ENCODE measurements at regions not wholly inside any gene's neighbourhood (a gene's known extent, or its start where the extent isn't known, plus 50 kb on each side); places are given as distances from the start of the nearest gene placed in this dataset.

DNA sequence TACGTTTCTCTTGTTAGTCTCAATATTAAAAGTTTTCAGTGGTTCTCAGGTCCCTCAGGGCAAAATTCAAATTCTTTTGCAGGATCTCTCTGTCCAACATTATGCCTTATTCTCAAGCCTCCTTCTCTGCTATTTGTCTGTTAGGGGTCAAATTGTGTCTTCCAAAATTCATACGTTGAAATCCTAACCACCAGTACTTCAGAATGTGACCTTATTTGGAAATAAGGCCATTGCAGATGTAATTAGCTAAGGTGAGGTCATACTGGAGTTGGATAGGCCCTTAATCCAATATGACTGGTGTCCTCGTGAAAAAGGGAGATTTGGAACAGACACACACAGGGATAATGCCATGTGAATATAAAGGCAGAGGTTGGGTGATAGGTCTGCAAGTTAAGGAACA lies 64.1 kb upstream of the ADGRF1 start:
- in situ Hi-C loops (cut with MboI; ENCODE audit: low sequenced_read_pairs in 4 of 4) = loop anchor here in 1 of 4 donors (10.0 kb wide), 1 partner anchor 199 kb away; the partner anchor contains the start of gene TNFRSF21

DNA sequence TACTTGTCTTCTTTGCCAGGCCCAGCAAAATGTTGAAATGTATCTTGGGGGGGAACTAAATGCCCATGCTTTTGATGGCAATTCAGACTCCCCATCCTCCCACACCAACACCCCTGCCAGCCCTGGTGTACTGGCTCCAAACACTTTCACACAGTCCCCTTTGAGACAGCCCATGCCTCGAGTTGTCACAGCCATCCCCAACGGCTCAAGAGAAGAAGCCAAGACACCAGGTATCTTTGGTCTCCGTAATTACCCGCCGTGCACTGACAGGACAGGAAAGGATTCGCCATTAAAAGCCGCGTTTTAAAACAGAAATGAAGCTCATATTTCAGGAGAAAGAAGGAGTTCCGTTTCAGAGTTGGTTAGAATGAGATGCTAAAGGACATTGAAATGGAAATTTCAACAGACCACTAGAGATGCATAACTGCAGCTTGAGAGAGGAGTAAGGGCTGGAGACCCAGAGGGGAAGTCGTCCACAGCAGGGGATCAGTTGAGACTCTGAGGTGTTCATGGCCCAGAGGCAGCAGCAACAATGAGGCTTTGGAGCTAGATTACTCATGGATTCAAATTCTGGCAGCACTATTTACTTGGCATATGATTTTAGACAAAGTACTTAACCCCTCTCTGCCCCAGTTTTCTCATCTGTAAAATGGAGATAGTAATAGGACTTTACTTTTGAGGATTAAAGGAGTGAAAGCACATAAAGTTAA lies 63.5 kb upstream of the ADGRF1 start:
- no peak overlapping the region for H3K27ac ChIP-seq
- in situ Hi-C loops (cut with MboI; ENCODE audit: low sequenced_read_pairs in 4 of 4) = loop anchor here in 1 of 4 donors (10.0 kb wide), 1 partner anchor 199 kb away; the partner anchor contains the start of gene TNFRSF21
- intact Hi-C loops (cut with DNase I; ENCODE audit: low total_unique reads) = no loop called here
- H3K9me3 ChIP-seq = no peaks in the 10 kb centered on the region
- DNase-seq (no peak), ATAC-seq (no peak)
- TF ChIP-seq, protein P1, sequence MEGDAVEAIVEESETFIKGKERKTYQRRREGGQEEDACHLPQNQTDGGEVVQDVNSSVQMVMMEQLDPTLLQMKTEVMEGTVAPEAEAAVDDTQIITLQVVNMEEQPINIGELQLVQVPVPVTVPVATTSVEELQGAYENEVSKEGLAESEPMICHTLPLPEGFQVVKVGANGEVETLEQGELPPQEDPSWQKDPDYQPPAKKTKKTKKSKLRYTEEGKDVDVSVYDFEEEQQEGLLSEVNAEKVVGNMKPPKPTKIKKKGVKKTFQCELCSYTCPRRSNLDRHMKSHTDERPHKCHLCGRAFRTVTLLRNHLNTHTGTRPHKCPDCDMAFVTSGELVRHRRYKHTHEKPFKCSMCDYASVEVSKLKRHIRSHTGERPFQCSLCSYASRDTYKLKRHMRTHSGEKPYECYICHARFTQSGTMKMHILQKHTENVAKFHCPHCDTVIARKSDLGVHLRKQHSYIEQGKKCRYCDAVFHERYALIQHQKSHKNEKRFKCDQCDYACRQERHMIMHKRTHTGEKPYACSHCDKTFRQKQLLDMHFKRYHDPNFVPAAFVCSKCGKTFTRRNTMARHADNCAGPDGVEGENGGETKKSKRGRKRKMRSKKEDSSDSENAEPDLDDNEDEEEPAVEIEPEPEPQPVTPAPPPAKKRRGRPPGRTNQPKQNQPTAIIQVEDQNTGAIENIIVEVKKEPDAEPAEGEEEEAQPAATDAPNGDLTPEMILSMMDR (IDR thresholded peaks at IDR 0.05 in 4 of 5, conservative IDR thresholded peaks at IDR 0.05 in 1 of 5) = no peak
- no peak for TF ChIP-seq POLR2A (IDR thresholded peaks at IDR 0.05)
- no peak overlapping the region for H3K4me3 ChIP-seq
- H3K27me3 ChIP-seq = no peaks in the 10 kb centered on the region
- no peaks in the 10 kb centered on the region for H3K36me3 ChIP-seq
- no peaks in the 10 kb centered on the region for H3K4me1 ChIP-seq

More for the DNA sequence above, 64.1 kb upstream of the ADGRF1 start:
- H3K9me3 ChIP-seq = no peaks in the 10 kb centered on the region
- no peaks in the 10 kb centered on the region for H3K4me1 ChIP-seq
- no peaks in the 10 kb centered on the region for H3K36me3 ChIP-seq
- intact Hi-C loops (cut with DNase I; ENCODE audit: low total_unique reads) = no loop called here
- DNase-seq (no peak), ATAC-seq (no peak)
- H3K4me3 ChIP-seq = no peak overlapping the region
- H3K27ac ChIP-seq = no peak overlapping the region
- no peaks in the 10 kb centered on the region for H3K27me3 ChIP-seq
- TF ChIP-seq, protein P1 (IDR thresholded peaks at IDR 0.05 in 4 of 5, conservative IDR thresholded peaks at IDR 0.05 in 1 of 5) = no peak
- TF ChIP-seq POLR2A (IDR thresholded peaks at IDR 0.05) = no peak

DNA sequence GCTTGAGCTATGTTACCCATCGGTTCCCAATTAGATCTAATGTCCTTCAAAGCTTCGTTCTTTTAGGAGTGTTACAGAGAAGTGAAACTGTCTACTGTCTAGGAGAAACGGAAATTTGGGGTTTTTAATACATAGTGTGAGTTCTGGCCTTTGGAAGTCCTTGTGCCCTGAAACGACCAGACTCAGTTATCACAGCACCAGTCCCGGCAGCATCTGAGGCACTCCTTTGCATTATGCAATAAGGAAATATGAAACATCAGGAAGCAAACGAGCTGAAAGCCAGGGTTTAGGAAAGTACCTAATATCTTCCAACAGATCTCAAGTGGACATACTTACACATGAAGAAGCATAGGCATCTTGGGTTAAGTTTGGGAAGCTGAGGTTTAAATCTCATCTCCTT lies 61.8 kb upstream of the ADGRF1 start:
- TF ChIP-seq, protein P1 (IDR thresholded peaks at IDR 0.05 in 4 of 5, conservative IDR thresholded peaks at IDR 0.05 in 1 of 5) = no peak
- TF ChIP-seq POLR2A (IDR thresholded peaks at IDR 0.05) = no peak
- no peaks in the 10 kb centered on the region for H3K4me1 ChIP-seq
- H3K27ac ChIP-seq = no peak overlapping the region
- in situ Hi-C loops (cut with MboI; ENCODE audit: low sequenced_read_pairs in 4 of 4) (loop anchor here in 1 of 4 donors (10.0 kb wide), 1 partner anchor 201 kb away; the partner anchor contains the start of gene TNFRSF21), intact Hi-C loops (cut with DNase I; ENCODE audit: low total_unique reads) (no loop called here)
- no peaks in the 10 kb centered on the region for H3K27me3 ChIP-seq
- no peak for DNase-seq
- peak; percentile 54 to 56 for ATAC-seq
- H3K9me3 ChIP-seq = no peaks in the 10 kb centered on the region
- no peaks in the 10 kb centered on the region for H3K36me3 ChIP-seq
- H3K4me3 ChIP-seq = no peak overlapping the region

DNA sequence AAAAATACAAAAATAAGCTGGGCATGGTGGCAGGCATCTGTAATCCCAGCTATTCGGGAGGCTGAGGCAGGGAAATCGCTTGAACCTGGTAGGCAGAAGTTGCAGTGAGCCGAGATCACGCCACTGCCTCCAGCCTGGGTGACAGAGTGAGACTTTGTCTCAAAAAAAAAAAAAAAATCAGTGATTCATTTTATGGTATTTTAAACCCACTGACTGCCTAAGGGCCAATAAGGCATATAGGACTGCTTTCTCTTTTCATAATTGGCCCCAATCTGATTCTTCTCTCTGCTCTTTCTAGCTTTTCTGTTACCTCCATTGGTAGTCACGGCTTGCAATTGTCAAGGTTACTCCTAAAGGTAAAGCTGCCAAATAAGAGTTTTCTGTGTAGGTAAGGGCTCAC lies 60.2 kb upstream of the ADGRF1 start:
- intact Hi-C loops (cut with DNase I; ENCODE audit: low total_unique reads) = no loop called here
- no peaks in the 10 kb centered on the region for H3K27me3 ChIP-seq
- ATAC-seq = no peak
- H3K36me3 ChIP-seq = no peaks in the 10 kb centered on the region
- in situ Hi-C loops (cut with MboI; ENCODE audit: low sequenced_read_pairs in 4 of 4) = loop anchor here in 1 of 4 donors (10.0 kb wide), 1 partner anchor 202 kb away; the partner anchor contains the start of gene TNFRSF21
- DNase-seq = no peak
- no peak for TF ChIP-seq POLR2A (IDR thresholded peaks at IDR 0.05)
- TF ChIP-seq, protein P1 (IDR thresholded peaks at IDR 0.05 in 4 of 5, conservative IDR thresholded peaks at IDR 0.05 in 1 of 5) = no peak
- no peaks in the 10 kb centered on the region for H3K4me1 ChIP-seq
- no peak overlapping the region for H3K4me3 ChIP-seq
- H3K27ac ChIP-seq = no peak overlapping the region
- no peaks in the 10 kb centered on the region for H3K9me3 ChIP-seq
